HepG2 (cell line): ENCODE measurements at regions not wholly inside any gene's neighbourhood (a gene's known extent, or its start where the extent isn't known, plus 50 kb on each side); places are given as distances from the start of the nearest gene placed in this dataset.

Experiments used
- AGO2 ChIP-seq: fragments of 200-400 bp; formaldehyde crosslinking; optimal IDR thresholded peaks from 2 replicates; pipeline ENCODE3; 2017; ENCODE audit warnings: mild to moderate bottlenecking, low read depth, low read length, moderate library complexity
- AHDC1 ChIP-seq: sonication (generic); formaldehyde crosslinking; IDR thresholded peaks from 2 replicates; pipeline ENCODE4 v1.5.1; 2020; ENCODE audit warnings: mild to moderate bottlenecking, missing genetic modification reagents, borderline replicate concordance
- ATF7 ChIP-seq, 2 experiments: fragments of 450-650 bp in 1 of 2; sonication (generic) in 1 of 2; formaldehyde crosslinking in 1 of 2; IDR thresholded peaks; 2 replicates each; pipeline versions ENCODE4 v1.4.0 to v1.6.1; 2016 to 2020; ENCODE audit warnings: antibody characterized with exemption in 1 of 2, mild to moderate bottlenecking in 1 of 2, missing genetic modification reagents in 1 of 2
- CBX1 ChIP-seq: IDR thresholded peaks from one replicate; pipeline ENCODE4 v1.6.1; 2016; ENCODE audit warnings: antibody characterized with exemption, low read depth
- CREB3 ChIP-seq: sonication (generic); formaldehyde crosslinking; IDR thresholded peaks from 2 replicates; pipeline ENCODE4 v1.5.0; 2020; ENCODE audit warnings: missing genetic modification reagents
- FOXA1 ChIP-seq, 2 experiments: fragments of 450-650 bp in 1 of 2; sonication (generic) in 1 of 2; formaldehyde crosslinking in 1 of 2; IDR thresholded peaks; 2 replicates each; pipeline versions ENCODE4 v1.4.0 to v1.6.1; 2016 to 2020; ENCODE audit warnings: missing genetic modification reagents in 1 of 2
- KDM2A ChIP-seq: sonication (generic); formaldehyde crosslinking; IDR thresholded peaks from 2 replicates; pipeline ENCODE4 v1.4.0; 2020; ENCODE audit warnings: low read depth, missing genetic modification reagents, borderline replicate concordance
- PAXIP1 ChIP-seq: sonication (generic); formaldehyde crosslinking; conservative IDR thresholded peaks from 2 replicates; pipeline ENCODE4 v1.4.0; 2020; ENCODE audit warnings: mild to moderate bottlenecking, missing genetic modification reagents, moderate library complexity
- PRPF4 ChIP-seq: fragments of 200-400 bp; formaldehyde crosslinking; IDR thresholded peaks from 2 replicates; pipeline ENCODE4 v1.6.1; 2016; ENCODE audit warnings: low read length, low read depth; ENCODE audit not compliant: poor library complexity, severe bottlenecking
- ZBTB25 ChIP-seq: IDR thresholded peaks from 2 replicates; pipeline ENCODE4 v1.6.1; 2018; ENCODE audit warnings: missing genetic modification reagents
- ZNF687 ChIP-seq: sonication (generic); formaldehyde crosslinking; IDR thresholded peaks from 2 replicates; pipeline ENCODE4 v1.5.1; 2020; ENCODE audit warnings: mild to moderate bottlenecking, missing genetic modification reagents, moderate library complexity

- TF ChIP-seq CBX1 (no peak), AGO2 (peak; percentile 46), ZBTB25 (0 out of 2 replicates have a peak, but pooled peaks have one; percentile 12), KDM2A (CRISPR knock-in tag) (peak; percentile 25; the same call in 1 of the 2 replicates), PAXIP1 (CRISPR knock-in tag) (0 out of 2 replicates have a peak, but pooled peaks have one; percentile 11), ATF7 (IDR thresholded peaks at IDR 0.05) (0 out of 2 replicates have a peak, but pooled peaks have one; percentile 15), ATF7 (CRISPR knock-in tag; IDR thresholded peaks at IDR 0.05) (no peak), CREB3 (CRISPR knock-in tag) (no peak), FOXA1 (IDR thresholded peaks at IDR 0.05) (no peak), FOXA1 (CRISPR knock-in tag; IDR thresholded peaks at IDR 0.05) (peak; percentile 52), ZNF687 (CRISPR knock-in tag) (peak; percentile 41), PRPF4 (peak; percentile 44), AHDC1 (CRISPR knock-in tag) (no peak)
Observed at GRCh38 chr7:130926001-130926691, 192.1 kb upstream of the KLF14 start (continued).
